GM18861 (cell line): ENCODE measurements at regions not wholly inside any gene's neighbourhood (a gene's known extent, or its start where the extent isn't known, plus 50 kb on each side); places are given as distances from the start of the nearest gene placed in this dataset.

Experiments
- ATAC-seq: cut with Tn5 transposase; IDR thresholded peaks from one replicate; pipeline ENCODE4 v1.9.1; 2021; ENCODE audit not compliant: unreplicated experiment

DNA sequence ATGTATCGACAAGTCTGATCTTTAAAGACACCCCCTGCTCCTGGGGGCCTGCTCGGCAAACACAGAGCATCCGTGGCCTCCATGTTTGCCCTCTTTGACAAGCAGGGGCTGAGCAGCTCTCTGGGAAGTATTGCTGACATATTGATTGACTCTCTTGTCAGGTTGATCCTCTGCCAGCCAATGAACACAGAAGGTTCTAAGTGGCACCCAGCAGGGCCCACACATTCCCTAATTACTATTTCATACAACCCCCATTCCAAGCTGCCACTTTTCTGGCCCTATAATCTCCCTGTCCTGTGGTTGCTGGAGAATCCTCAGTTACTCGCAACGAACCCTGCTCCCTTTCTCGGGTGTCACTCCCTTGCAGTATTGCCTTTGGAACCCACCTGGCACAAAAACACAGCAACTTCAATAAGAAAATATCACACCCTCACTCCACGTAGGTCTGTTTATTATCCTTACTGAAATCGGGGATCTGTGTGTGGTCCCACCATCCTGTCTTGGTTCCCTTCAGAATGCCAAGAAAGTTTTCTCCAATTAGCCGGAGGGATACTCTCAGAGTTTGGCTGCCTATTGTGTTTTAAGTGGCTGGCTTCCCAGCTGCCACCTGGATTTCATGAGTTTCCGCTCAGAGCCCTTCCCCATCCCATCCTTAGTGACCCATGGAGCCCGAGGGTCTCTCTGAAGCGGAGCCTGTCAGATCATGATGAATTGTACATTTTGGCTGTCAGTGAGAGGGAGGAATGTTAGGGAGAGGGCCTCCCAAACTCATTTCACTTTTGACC is 249.0 kb upstream of the WWC1 start:
- no peak for ATAC-seq

DNA sequence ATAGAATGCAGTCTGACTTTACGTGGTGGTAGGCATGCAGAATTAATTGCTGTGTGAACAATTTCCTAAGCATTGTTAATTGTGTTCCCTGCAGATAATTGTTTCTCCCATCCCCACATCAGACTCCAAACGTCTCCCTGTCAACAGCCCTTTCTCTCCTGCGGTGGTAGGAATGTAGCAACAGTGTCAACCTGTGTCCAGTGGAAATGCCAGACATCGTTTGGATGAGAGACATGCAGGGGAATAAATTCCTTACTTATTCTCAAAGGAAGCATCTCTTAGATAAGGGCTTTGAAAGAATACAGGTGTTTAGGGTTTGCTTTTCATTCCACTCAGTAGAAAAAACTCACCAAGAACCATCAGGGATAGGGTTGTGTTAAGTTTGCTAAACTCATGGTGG is 245.3 kb upstream of the WWC1 start:
- ATAC-seq, result no peak

DNA sequence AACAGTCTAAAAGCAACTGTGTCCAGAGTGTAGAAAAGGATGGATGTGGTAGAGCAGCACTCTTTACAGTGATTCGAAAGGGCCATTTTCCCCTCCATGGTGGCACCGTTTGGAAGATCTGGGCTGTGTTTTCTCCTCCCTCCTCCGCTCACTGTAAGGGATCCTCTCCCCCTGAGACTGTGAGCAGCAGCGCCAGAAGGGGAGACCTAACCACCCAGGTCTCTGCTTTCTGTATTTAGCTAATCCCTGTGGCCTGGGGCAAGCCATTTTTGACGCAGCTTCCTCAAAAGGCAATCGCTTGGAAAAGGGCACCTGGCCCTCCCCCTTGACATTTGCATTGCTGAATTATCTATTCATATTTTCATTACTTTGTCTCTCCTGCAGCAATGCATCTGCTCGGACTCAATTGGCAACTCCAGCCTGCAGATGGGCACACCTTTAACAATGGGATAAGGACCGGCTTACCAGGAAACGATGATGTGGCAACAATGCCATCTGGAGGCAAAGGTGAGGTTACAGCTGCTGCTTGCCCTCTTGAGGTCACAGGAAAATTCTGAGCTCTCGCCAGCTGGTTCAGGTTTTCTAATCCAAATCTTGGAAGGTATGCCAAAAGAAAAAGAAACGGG is 244.3 kb upstream of the WWC1 start:
- ATAC-seq, result no peak

DNA sequence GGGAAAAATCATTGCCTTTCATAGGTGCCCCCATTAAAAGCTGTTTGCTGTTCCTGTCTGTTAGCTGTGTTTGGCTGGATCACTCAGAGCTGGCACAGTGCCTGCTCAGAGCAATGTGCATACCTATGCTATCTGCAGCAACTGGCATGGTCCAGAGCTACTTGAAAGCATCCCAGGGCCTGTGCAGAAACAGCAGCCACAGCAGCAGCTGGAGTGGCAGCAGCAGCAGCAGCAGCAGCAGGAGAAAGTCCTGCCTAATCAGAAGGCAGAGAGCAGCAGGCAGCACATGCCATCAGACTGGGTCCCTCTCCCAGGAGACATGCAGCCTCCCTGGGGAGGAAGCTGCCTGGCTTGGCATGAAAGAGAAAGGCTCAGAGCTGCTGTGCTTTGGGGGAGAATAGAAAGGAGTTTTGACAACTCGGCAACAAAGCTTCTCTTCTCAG is 243.8 kb upstream of the WWC1 start:
- no peak for ATAC-seq

DNA sequence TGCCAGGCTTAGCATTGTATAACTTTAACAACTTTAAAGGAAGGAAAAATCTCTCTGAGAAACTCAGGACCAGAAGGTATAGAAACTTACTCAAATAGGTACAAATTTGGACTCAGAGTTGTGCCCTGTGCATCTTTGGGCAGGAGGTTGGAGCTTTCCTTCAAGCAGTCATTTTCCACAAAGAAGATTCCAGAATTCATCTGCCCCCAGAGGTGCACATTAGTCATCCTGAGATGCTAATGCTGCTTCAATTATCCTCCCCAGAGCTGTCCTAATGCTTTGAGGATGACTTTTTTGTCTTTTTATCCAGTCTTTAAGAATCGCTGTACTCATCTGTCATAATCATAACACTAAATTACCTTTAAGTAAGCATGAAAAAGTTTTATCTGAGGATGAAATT is 243.0 kb upstream of the WWC1 start:
- ATAC-seq, result no peak

DNA sequence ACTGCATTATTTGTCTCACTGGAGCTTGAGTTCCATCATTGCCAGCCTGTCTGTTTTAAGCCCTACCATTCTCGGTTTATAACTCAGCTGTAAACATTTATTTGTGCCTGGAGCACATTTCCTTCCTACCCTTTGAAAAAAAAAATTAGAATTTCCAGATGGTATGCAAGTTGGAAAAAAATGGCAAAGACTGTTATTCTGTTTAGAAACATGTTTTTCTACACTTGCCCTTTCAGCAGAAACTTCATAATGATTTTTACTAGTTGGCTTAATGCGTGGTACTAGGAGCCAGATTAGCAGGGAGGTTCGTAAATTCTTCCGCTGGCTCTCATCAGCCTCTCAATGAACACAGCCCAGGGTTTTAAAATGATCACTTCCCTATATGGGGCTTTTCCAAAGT is 238.8 kb upstream of the WWC1 start:
- no peak for ATAC-seq

DNA sequence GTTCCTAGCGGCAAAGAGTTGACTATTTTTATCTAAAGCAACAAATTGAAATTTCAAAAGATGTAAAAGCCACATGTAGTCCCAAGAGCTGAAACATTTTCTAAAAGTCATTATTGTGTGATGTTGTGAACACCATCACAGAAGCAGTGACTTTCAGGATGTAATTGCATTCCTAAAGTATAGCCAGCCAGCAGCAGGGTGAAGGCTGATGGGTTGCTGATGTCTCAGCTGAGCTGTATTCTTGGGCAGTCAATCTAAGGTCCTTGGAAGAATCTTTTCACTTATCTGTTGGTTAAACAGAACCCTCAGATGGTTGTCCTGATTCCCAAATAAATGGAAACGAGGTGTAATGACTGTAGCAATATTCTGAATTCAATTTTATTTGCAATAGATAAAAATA is 237.4 kb upstream of the WWC1 start:
- ATAC-seq, result no peak

DNA sequence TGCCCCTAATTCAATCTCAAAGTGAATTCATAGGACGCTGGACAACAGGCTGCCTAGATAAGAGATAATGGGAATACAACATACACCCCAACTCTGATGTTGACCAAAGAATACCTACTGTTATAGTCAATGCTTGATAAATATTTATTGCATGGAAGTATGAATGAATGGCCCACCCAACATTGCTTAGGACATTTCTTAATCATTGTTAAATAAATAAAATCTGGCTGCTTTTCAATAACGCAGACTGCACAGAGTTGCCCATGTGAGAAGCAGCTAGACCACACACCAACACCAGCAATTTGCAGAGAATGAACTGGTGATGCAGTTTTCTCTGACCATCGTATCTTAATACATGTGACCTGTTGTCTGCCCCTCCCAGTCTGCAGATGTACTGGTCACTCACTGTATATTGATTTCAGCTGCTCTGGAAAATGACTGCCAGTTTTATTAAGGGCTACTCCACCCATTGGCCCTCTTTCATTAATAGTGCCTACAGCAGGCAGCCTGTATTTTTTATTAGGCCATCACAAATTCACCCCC is 236.2 kb upstream of the WWC1 start:
- ATAC-seq, result no peak

DNA sequence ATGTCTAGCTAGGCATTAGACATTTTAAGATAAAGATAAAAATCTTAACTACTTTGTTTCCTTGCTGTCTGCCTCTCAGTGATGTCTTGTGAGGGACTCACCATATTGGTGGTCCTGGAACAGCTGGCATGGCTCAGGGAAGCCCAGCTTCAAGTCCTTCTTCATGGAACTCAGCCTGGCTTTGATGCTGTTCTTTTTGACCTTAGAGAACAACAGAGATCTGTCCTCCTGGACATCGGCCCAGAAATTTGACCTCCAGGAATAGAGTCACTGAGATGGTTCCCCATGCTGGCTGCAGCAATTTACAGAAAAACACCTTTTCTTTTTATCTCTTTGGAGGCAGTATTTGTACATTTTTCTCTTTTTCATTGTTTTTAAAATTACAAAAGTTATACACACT is 235.5 kb upstream of the WWC1 start:
- no peak for ATAC-seq

DNA sequence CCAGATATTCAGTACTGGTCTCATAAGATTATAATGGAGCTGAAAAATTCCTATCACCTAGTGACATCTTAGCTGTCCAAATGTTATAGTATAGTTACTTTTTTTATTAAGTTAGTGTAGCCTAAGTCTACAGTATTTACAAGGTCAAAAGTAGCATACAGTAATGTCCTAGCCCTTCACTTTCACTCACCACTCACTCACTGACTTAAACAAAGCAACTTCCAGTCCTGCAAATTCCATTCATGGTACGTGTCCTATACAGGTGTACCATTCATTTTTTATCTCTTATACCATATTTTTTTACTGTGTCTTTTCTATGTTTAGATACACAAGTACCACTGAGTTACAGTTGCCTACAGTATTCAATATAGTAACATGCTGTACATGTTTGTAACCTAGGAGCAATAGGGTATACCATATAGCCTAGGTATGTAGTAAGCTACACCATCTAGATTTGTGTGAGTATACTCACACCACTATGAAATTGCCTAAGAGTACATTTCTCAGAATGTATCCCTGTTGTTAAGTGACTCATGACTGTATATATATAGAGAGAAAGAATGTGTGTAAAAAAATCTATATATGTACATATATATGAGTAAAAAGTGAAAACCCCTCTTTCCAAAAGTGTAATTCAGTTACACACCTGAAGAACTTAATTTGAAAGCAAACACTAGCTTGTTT is 234.8 kb upstream of the WWC1 start:
- ATAC-seq, result no peak

DNA sequence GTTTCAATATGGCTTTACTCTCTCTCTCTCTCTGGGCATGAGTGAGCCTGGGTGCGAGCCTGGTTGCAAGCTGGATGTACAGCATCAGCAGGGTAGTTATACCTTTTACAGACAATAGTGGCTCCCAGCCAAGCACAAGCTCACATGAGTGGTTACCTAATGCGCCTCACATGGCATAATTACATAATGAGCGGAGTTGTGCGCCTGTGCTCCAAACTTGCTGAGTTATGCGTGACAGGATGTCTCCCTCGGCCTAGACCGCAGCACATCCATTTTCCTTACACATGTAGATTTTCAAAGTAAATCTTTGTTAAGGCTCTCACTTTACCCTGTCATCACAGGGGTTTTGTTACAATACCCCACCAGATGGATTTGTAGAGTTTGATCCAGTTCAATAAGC is 233.5 kb upstream of the WWC1 start:
- ATAC-seq, result no peak

DNA sequence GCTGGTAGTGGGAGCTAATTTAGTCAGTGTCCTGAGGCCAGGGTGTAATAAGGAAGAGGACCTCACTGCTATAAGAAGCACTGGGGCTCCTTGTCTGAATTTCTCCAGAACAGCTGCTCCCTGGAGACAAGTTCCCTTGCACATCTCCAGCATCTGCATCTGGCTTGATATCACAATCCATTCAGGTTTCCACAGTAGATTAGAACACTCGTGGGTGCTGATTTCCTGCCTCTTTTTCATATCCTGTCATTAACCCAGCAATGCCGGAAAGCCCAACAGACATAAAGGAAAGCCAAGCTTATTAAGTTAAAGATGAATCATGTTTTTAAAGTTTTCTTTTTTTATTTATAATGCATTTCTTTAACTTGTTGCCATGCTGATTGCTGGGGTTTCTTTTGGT is 232.3 kb upstream of the WWC1 start:
- no peak for ATAC-seq

DNA sequence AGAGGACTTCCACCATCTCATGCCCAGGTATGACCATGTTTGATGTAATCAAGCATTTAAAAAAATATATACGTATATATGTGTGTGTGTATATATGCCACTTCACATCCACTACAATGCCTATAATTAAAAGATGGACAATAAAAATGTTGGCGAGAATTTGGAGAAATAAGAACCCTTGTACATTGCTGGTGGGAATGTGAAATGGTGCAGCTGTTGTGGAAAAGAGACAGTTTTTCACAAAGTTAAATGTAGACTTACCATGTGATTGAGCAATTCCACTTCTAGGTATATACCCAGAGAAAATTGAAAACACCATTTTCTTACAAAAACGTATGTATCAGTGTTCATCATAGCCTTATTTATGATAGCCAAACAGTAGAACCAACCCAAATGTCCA is 229.2 kb upstream of the WWC1 start:
- ATAC-seq, result no peak

DNA sequence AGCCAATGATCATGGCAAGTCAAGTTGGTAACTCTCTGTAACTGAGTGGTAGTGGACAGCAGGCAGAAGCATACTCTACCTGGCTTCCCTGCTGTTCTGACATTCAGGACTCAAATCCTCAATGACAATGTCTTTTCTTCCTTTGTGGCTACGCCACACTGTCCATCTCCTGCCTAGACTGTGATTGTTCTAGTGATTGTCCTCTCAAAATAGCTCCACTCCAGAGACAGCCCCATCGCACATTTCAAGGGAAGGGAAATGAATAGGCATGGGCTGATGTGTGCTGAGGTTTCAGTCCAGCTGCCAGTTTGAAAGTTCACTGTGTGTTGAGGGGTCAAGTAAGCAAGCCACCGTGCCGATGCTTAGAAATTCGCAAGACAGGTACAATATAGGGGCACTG is 227.0 kb upstream of the WWC1 start:
- ATAC-seq, result no peak

DNA sequence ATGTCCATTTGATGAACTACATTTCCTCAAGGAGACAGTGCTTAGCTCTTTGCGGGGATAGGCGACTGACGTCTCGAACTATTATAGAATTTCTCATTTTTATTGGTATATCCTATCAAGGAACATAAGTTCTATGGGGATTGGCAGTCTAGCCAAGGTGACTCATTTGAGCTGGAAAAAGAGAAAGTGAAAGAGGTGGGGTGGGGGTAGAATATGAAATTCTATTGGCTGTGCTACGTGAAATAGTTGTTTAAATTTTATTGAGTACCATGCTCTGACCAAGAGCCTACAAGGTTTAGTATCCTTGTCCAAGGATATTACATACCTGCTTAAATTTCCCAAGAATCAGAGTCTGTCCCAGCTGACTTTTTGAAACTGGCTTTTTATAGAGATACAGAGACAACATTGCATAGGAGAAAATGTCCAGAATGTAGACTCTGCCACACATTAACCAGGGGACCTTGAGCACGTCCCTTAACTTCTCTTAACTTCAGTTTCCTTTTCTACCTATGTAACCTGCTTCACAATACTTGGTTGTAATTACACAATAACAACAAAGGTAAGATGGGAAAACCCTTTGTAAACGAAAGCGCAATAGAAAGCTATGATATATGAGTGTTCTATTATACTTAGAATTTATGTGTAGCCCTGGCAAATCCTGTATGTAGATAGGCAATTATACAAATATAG is 226.4 kb upstream of the WWC1 start:
- ATAC-seq, result no peak

DNA sequence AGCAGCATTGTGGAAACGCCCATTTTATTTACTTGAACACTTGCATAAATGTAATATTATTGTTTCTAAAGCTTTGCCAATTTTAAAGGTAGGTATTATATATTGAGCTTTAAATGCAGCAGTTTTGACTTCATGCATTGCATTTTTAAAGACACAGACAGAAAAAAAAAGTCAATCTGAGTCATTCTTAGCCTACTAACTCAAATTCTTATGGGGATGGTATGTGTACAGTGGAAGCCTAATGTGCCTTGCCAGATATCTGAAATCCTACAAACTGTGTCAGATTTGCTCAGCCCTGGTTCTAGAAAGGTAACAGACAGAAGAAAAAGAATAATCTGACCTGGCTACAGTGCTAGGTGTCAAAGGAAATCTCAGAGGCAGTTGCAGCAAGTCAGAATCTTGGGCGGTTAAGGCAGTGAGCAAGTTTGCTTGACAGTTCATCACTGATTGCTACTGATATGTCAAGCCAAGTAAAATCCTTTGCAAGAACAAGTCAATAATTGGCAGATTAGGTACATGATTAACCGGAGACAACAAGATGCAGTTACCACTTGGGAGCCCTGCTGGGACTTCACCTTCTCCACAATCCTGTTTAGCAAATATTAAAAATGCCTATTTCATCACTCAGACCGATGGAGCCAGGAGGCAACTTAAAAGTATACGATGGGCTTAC is 224.8 kb upstream of the WWC1 start:
- ATAC-seq, result no peak

DNA sequence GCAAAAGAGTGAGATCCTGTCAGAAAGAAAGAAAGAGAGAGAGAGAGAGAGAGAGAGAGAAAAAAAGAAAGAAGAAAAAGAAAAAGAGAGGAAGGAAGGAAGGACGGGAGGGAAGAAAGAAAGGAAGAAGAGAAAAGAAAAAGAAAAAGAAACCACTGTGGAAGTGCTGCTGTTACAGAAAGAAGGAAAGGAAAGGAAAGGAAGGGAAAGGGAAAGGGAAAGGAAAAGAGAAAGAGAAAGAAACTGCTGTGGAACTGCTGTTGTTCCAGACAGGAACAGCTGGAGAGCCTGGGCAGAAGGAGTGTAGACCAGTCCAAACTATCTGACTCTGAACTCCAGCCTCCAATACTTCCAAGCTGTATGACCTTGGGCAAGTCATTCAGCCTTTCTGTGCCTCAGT is 220.7 kb upstream of the WWC1 start:
- no peak for ATAC-seq

DNA sequence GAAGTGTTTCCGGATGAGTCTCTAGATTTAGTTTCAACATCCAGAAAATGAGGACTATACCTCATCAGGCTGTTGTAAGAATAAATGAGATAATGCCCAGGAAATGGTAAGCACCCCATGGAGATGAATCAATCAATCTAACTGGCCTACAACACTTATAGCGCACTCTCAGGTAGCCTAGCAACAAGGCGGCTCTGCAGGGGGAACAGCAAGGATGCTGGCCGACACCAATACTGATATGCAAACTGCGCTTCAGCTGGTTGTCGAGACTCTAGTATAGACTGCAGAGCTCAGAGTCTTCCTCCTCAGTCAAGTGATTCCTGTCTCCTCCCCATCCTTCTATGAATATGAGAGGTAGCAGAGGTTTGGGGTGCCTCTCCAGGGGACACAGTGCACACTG is 218.8 kb upstream of the WWC1 start:
- ATAC-seq, result no peak

DNA sequence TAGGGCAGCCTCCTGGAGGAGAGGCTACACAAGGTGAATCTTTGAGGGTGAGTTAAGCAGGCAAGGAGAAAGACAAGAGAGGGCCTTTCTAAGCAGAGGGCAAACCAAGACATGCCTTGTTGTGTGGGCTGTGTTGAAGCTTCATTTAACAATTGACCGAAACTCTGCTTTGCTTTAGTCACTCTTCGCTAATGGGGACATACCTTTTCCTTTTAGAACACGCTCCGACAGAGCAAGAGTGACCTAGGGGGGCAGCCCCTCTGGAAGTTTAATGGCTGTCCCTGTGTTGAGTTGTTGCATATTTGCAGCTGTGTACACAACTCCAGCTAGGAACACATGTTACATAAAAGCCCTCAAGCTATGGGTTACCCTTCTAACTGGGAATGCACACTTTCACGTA is 218.1 kb upstream of the WWC1 start:
- no peak for ATAC-seq

DNA sequence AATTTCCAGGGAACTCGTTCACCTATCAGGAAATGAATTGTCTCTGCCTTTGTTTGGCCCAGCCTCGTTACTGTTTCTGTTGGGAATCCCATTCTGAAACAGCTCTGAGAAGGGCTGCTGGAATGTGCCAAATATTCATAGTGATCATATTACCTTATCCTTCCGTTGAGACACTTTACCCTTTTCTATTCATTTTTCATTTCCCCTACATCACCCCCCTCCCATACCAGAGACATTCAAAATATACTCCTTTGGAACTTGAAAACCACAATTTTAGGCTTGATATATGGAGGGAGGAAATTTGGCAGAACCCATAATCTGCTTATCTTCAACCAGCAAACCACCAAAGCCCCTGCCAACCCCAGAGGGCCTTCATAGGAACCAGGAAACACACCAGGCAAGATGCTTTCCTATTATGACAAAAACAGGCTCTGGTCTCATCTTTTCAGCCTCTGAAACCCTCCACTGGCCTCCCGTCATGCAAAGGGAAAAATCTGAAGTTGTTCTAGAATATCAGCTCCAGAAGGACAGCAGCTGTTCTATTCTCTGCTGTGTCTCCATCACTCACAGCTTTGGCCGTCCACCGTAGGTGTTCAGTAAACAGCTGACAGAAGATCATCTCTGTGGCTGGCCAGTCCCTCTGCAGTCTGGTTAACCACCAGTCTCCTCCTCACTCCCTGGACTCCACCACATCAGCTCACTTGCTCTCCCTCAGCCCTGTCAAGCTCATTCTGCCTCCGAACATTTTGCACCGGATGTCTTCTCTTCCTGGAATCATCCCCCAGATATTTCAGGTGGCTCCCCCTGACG is 217.2 kb upstream of the WWC1 start:
- ATAC-seq, result no peak
